DOHH2 (cell line): ENCODE measurements at regions not wholly inside any gene's neighbourhood (a gene's known extent, or its start where the extent isn't known, plus 50 kb on each side); places are given as distances from the start of the nearest gene placed in this dataset.

ENCODE experiments used
- H3F3A ChIP-seq: fragments of 200-600 bp; sonication (generic), shearing (Covaris generic); 2 replicates; pipeline ENCODE4 v1.6.0; 2016; ENCODE audit warnings: antibody characterized with exemption, mild to moderate bottlenecking; ENCODE audit not compliant: control insufficient read depth, insufficient read depth
- H3K27ac ChIP-seq: fragments of 200-600 bp; sonication (generic); 2 replicates; pipeline ENCODE4 v1.5.1; 2014; ENCODE audit warnings: low read depth, mild to moderate bottlenecking, low read length, moderate library complexity
- H3K27me3 ChIP-seq: fragments of 200-600 bp; sonication (generic); 2 replicates; pipeline ENCODE4 v1.6.1; 2014; ENCODE audit warnings: mild to moderate bottlenecking, low read length, mixed read lengths; ENCODE audit not compliant: control insufficient read depth
- H3K36me3 ChIP-seq: fragments of 200-600 bp; sonication (generic); 2 replicates; pipeline ENCODE4 v1.6.1; 2014; ENCODE audit warnings: mild to moderate bottlenecking, low read length, moderate library complexity, mixed read lengths; ENCODE audit not compliant: control insufficient read depth
- H3K4me1 ChIP-seq: fragments of 200-600 bp; sonication (generic); 2 replicates; pipeline ENCODE4 v1.6.1; 2014; ENCODE audit warnings: mild to moderate bottlenecking, low read length, mixed read lengths; ENCODE audit not compliant: control insufficient read depth
- H3K4me2 ChIP-seq: fragments of 200-600 bp; sonication (generic); 2 replicates; pipeline ENCODE4 v1.6.0; 2014; ENCODE audit warnings: mild to moderate bottlenecking, low read length, moderate library complexity
- H3K4me3 ChIP-seq: fragments of 200-600 bp; sonication (generic); 2 replicates; pipeline ENCODE4 v1.5.1; 2014; ENCODE audit warnings: mild to moderate bottlenecking, low read length, mixed read lengths
- H3K79me2 ChIP-seq: fragments of 200-600 bp; sonication (generic); 2 replicates; pipeline ENCODE4 v1.6.1; 2014; ENCODE audit warnings: mild to moderate bottlenecking, low read length, mixed read lengths; ENCODE audit not compliant: control insufficient read depth
- H3K9me2 ChIP-seq: fragments of 200-600 bp; sonication (generic); replicated peaks from 2 replicates; pipeline ENCODE4 v1.6.1; 2014; ENCODE audit warnings: mild to moderate bottlenecking, low read length, mixed read lengths; ENCODE audit not compliant: control insufficient read depth
- H3K9me3 ChIP-seq: fragments of 200-600 bp; sonication (generic); 2 replicates; pipeline ENCODE4 v1.6.1; 2014; ENCODE audit warnings: antibody characterized with exemption, low read length, mixed read lengths; ENCODE audit not compliant: control insufficient read depth, insufficient read depth
- H4K20me1 ChIP-seq: fragments of 200-600 bp; sonication (generic); 2 replicates; pipeline ENCODE4 v1.6.0; 2014; ENCODE audit warnings: low read depth, mild to moderate bottlenecking, antibody characterized with exemption, low read length, moderate library complexity; ENCODE audit not compliant: control insufficient read depth, insufficient read depth
- CTCF ChIP-seq: fragments of 200-600 bp; sonication (generic); IDR thresholded peaks from one replicate; pipeline ENCODE4 v1.5.1; 2014; ENCODE audit warnings: antibody characterized with exemption, mild to moderate bottlenecking, low read depth, low read length; ENCODE audit not compliant: poor library complexity, severe bottlenecking
- EZH2phosphoT487 ChIP-seq: fragments of 200-600 bp; sonication (generic); IDR thresholded peaks from 2 replicates; pipeline ENCODE4 v1.6.1; 2017; ENCODE audit warnings: borderline replicate concordance, mild to moderate bottlenecking, antibody characterized with exemption, low read length, moderate library complexity, mixed read lengths

DNA sequence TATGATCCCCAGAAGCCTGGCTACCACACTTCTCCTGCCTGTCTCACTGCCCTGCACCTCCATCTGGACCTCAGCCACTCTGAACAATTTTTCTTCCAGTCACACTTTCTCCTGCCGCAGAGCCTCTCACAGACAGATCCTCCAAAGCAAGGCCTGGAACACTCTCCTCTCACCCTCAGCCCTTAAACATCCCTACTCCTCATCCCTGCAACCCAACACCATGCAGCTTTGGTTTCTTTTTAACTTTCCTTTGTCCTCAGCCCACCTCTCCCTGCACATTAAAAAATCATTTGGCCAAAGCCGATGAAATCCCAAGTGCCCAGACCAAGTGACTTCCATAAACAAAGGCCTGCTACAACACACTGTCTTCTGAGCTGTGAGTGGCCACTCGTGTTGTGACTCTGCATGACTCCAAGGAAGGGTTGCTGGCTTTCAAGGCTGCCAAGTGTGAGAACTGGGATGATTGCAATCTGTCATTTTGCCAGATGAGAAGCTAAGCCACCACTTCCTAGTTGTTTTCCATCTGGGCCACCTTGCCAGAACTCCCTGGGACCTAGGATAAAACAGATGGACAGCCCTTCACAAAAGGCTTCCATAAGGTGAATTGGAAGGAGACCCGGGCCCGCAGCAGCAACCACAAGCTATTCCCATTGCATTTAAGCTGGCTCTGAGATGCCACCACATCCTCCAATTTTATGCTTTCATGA lies 144.4 kb upstream of the SSTR4 start:
- Histone ChIP-seq H3K9me3 (no peaks in the 10 kb centered on the region), H3K36me3 (no peaks in the 10 kb centered on the region), H3K4me2 (no peak overlapping the region), H4K20me1 (no peaks in the 10 kb centered on the region), H3K4me3 (no peak overlapping the region), H3K4me1 (no peaks in the 10 kb centered on the region), H3K79me2 (no peaks in the 10 kb centered on the region), H3K27me3 (no peaks in the 10 kb centered on the region), H3K9me2 (no peaks in the 10 kb centered on the region), H3F3A (no peaks in the 10 kb centered on the region), H3K27ac (no peak overlapping the region)
- TF ChIP-seq EZH2phosphoT487 (no peak), CTCF (no peak)

DNA sequence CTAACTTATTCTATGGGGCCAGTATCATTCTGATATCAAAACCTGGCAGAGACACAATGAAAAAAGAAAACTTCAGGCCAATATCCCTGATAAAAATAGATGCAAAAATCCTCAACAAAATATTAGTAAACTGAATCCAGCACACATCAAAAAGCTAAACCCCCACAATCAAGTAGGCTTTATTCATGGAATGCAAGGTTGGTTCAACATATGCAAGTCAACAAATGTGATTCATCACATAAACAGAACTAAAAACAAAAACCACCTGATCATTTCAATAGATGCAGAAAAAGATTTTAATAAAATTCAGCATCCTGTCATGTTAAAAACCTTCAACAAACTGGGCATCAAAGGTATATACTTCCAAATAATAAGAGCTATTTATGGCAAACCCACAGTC lies 133.9 kb upstream of the SSTR4 start:
- H3K27ac ChIP-seq, result no peak overlapping the region
- H3K27me3 ChIP-seq, result no peaks in the 10 kb centered on the region
- H3K4me1 ChIP-seq, result no peaks in the 10 kb centered on the region
- no peak overlapping the region for H3K4me3 ChIP-seq
- TF ChIP-seq CTCF (no peak), EZH2phosphoT487 (no peak)
- H3K4me2 ChIP-seq, result no peak overlapping the region
- no peaks in the 10 kb centered on the region for H4K20me1 ChIP-seq
- no peaks in the 10 kb centered on the region for H3F3A ChIP-seq
- H3K79me2 ChIP-seq, result no peaks in the 10 kb centered on the region
- H3K9me3 ChIP-seq, result peaks cover 3% of the 10 kb centered on the region; the same call in 1 of the 2 replicates
- no peaks in the 10 kb centered on the region for H3K36me3 ChIP-seq
- no peaks in the 10 kb centered on the region for H3K9me2 ChIP-seq

DNA sequence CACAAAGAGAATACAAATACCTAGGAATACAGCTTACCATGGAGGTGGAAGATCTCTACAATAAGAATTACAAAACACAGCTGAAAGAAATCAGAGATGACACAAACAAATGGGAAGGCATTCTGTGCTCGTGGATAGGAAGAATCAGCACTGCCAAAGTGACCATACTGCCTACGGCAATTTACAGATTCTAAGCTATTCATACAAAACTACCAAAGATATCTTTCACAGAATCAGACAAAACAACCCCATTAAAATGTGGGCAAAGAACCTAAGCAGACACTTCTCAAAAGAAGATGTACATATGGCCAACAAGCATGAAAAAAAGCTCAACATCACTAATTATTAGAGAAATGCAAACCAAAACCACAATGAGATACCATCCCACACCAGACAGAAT lies 133.2 kb upstream of the SSTR4 start:
- no peaks in the 10 kb centered on the region for H3K4me1 ChIP-seq

More for the DNA sequence above, 133.2 kb upstream of the SSTR4 start:
- H4K20me1 ChIP-seq, result no peaks in the 10 kb centered on the region
- H3K27me3 ChIP-seq, result no peaks in the 10 kb centered on the region
- H3K36me3 ChIP-seq, result no peaks in the 10 kb centered on the region
- no peaks in the 10 kb centered on the region for H3K9me2 ChIP-seq
- H3F3A ChIP-seq, result no peaks in the 10 kb centered on the region
- H3K4me2 ChIP-seq, result no peak overlapping the region
- no peak overlapping the region for H3K4me3 ChIP-seq
- no peak overlapping the region for H3K27ac ChIP-seq
- TF ChIP-seq CTCF, result no peak
- TF ChIP-seq EZH2phosphoT487, result no peak
- peaks cover 3% of the 10 kb centered on the region; the same call in 1 of the 2 replicates for H3K9me3 ChIP-seq
- no peaks in the 10 kb centered on the region for H3K79me2 ChIP-seq
